GM10248 (cell line): ENCODE measurements at regions not wholly inside any gene's neighbourhood (a gene's known extent, or its start where the extent isn't known, plus 50 kb on each side); places are given as distances from the start of the nearest gene placed in this dataset.

Experiments
- CTCF ChIA-PET: fragments of 300-600 bp; sonication (Branson Sonifier 250); formaldehyde crosslinking; extraction: SDS; loops from one replicate; lab custom pipeline; 2021; ENCODE audit warnings: antibody characterized with exemption; lab: Yijun Ruan, JAX
- POLR2A ChIA-PET: fragments of 350-650 bp; sonication (Branson Sonifier 250); formaldehyde crosslinking; extraction: SDS; loops from one replicate; lab custom pipeline; 2020; ENCODE audit warnings: antibody characterized with exemption; lab: Yijun Ruan, JAX
- DNase-seq: peaks from one replicate; pipeline ENCODE4 v3.0.0; 2012; ENCODE audit errors: extremely low spot score
- CTCF ChIP-seq: IDR thresholded peaks from 2 replicates; pipeline ENCODE4 v1.5.1; 2012; ENCODE audit warnings: mild to moderate bottlenecking, low read depth; ENCODE audit errors: extremely low read depth, missing control alignments, control extremely low read depth

GRCh38 chr6:40282986-40283385 lies 304.2 kb downstream of the LRFN2 start:
- ChIA-PET CTCF (interaction anchor here (1.8 kb wide), 1 partner anchor 14 kb away, joined by 5 read pairs; no protein-coding TSS in a partner anchor), POLR2A (no interaction called here)
- DNase-seq: no peak
- TF ChIP-seq CTCF: no peak

- CTCF ChIA-PET: no interaction called here
- POLR2A ChIA-PET: no interaction called here
- DNase-seq: no peak
- no peak for TF ChIP-seq CTCF
Measured at GRCh38 chr6:40281402-40281801, 305.8 kb downstream of the LRFN2 start.

GRCh38 chr6:40280231-40280630 lies 306.9 kb downstream of the LRFN2 start:
- no peak for DNase-seq
- no peak for TF ChIP-seq CTCF
- CTCF ChIA-PET: no interaction called here
- POLR2A ChIA-PET: no interaction called here

- POLR2A ChIA-PET: no interaction called here
Measured at GRCh38 chr6:40276141-40276540, 311.0 kb downstream of the LRFN2 start.

GRCh38 chr6:40274058-40274457 lies 313.1 kb downstream of the LRFN2 start:
- no peak for DNase-seq
- ChIA-PET POLR2A (no interaction called here), CTCF (no interaction called here)
- TF ChIP-seq CTCF: no peak

More at GRCh38 chr6:40276141-40276540, 311.0 kb downstream of the LRFN2 start:
- no peak for DNase-seq
- TF ChIP-seq CTCF: no peak
- CTCF ChIA-PET: no interaction called here

GRCh38 chr6:40268614-40269013 lies 318.6 kb downstream of the LRFN2 start:
- ChIA-PET POLR2A (no interaction called here), CTCF (no interaction called here)
- TF ChIP-seq CTCF: no peak
- DNase-seq: no peak

- ChIA-PET CTCF (no interaction called here), POLR2A (no interaction called here)
- DNase-seq: no peak
- no peak for TF ChIP-seq CTCF
Measured at GRCh38 chr6:40268166-40268565, 319.0 kb downstream of the LRFN2 start.
